WTC11 (cell line): ENCODE measurements at regions not wholly inside any gene's neighbourhood (a gene's known extent, or its start where the extent isn't known, plus 50 kb on each side); places are given as distances from the start of the nearest gene placed in this dataset.

ENCODE experiments used
- ATF3 ChIP-seq: sonication (generic); formaldehyde crosslinking; conservative IDR thresholded peaks from 2 replicates; pipeline ENCODE4 v1.8.1; 2022; ENCODE audit warnings: mild to moderate bottlenecking, missing genetic modification reagents
- CREM ChIP-seq: sonication (generic); formaldehyde crosslinking; IDR thresholded peaks from 2 replicates; pipeline ENCODE4 v1.8.1; 2022; ENCODE audit warnings: mild to moderate bottlenecking, missing genetic modification reagents, moderate library complexity
- CTCF ChIP-seq: fragments of 200-600 bp; IDR thresholded peaks from 2 replicates; pipeline ENCODE4 v1.8.0; 2022; ENCODE audit warnings: antibody characterized with exemption
- E2F4 ChIP-seq: sonication (generic); formaldehyde crosslinking; IDR thresholded peaks from 2 replicates; pipeline ENCODE4 v1.8.1; 2022; ENCODE audit warnings: low read depth, mild to moderate bottlenecking, moderate library complexity, missing genetic modification reagents, borderline replicate concordance
- KAT7 ChIP-seq: sonication (generic); formaldehyde crosslinking; IDR thresholded peaks from 2 replicates; pipeline ENCODE4 v1.8.1; 2023; ENCODE audit warnings: missing genetic modification reagents, mild to moderate bottlenecking, borderline replicate concordance

GRCh38 chr22:47295982-47296381, 533.5 kb downstream of the TBC1D22A start:
- TF ChIP-seq CTCF (no peak), E2F4 (CRISPR knock-in tag) (no peak), ATF3 (CRISPR knock-in tag) (no peak), KAT7 (CRISPR knock-in tag) (no peak), CREM (CRISPR knock-in tag) (no peak)
